Renal cortex interstitium (tissue), 11 donors: ENCODE measurements at regions not wholly inside any gene's neighbourhood (a gene's known extent, or its start where the extent isn't known, plus 50 kb on each side); places are given as distances from the start of the nearest gene placed in this dataset.

ENCODE experiments used
- DNase-seq, 11 donors: peaks; one replicate each; pipeline ENCODE4 v3.0.0-alpha.2; 2013; ENCODE audit warnings: low read depth in 9 of 11, low spot score in 4 of 11; ENCODE audit errors: extremely low read depth in 1 of 11

DNA sequence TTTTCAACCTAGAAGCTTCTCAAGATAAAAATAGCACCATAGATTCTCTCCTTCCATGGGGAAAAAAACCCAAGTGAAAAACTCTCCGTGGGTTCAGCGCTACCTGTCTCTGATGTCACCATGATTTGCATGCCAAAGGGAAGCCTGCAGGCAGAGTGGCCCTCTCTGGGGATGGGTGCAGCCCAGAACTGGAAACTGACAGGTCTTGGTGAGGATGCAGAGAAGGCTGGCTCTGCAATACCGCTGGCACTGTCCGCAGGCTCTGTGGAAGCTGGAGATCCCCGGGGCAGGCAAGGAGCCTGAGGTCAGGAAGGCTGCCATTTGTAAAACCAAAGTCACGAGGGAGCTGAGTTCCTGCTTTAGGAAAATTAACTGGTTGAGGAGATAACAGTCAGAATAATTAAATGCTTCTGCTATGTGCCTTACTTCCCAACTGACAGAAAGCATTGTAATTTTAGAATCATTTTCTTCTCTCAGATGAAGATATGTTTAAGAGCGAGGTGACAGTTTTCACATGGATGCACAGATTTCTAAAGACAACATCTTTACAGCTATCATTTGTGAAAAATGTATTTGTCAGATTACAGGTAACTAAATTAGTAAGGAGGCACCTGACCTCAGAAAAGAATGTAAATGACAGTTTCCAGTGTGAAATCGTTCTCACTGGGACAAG, 731.5 kb upstream of the FZD8 start:
- DNase-seq, result no peak

DNA sequence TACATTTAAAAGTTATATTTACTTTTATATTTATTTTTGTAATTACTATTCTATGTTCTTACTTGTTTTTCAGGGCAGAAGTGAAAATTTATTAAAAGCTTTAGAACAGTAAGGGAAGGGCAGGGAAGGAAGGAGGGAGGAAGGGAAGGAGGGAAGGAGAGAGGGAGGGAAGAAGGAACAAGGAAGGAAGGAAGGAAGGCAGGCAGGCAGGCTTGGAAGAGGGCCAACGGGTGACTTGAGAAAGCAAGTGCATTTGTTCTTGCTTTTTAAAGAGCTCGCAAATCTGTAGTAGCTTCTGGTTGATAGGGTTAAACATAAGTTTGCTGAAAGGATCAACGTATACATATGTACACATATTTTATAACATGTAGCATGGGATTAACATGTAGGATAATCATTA, 725.3 kb upstream of the FZD8 start:
- DNase-seq, result no peak

DNA sequence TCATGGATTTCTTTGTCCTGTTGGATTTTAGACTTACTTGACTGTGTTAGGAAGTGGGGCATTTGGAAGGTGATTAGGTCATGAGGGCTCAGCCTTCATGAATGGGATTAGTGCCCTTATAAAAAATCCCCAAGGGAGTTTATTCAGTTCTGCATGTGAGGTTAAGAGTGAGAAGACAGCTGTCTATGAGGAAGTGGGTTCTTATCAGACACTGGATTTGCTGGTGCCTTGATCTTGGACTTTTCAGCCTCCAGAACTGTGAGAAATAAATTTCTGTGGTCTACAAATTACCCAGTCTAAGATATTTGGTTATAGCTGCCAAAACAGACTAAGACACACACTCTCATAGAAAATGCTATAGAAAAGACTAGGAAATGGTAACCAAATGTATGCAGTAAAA, 724.7 kb upstream of the FZD8 start:
- DNase-seq, result no peak

DNA sequence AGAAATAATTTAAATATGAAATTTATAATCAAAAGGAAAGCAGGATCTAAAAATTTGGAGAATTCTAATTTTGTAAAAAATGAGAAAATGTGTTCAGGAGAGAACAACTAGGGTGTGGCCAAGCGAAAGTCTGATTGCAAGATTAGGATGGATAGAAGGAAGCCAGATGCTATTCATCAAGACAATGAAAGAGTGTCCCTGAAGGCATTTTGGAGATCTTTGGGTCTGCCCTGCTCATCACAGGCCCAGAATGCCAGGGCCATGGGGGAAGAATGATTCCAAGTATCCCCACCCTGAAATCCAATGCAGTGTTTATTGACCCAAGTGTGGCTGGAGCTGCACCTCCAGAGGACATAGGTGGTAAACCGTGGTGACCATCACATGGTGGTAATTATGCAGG, 724.0 kb upstream of the FZD8 start:
- DNase-seq, result no peak

DNA sequence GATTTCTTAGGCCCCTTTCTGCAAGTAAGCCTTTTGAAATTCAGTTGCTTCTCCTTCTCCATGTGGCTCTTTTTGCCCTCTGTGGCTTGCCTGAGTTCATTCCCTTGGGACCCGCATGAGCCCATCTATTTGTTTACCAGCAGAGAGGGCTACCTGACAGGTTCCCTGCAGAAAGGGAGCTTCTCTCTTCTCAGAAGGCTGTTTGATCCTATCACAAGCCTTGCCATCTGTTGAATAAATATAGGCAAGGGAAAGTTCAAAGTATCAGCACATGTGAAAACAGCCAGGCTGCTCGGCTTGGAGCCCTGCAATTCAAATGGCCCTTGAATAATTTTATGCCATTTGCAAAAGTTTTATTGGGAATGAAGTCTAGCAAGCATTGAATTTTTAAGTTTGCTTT, 720.2 kb upstream of the FZD8 start:
- no peak for DNase-seq

DNA sequence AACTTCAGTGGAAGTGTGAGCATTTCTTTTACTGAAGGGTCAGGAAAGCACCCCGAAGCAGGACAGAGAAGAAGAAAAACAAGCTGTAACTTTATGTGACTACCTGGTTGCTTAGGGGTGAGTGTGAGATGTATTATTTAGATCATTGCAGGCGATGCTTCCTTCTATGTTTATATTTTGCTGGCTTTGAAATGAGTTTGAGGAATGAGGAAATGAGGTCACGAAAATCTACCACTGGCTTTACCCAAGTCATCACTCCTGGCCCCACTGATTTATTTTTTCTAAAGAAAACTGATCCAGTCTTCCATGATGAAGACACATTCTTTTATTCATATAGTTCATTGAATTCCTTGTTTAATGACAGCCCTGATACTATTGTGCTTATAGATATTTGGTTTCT, 716.6 kb upstream of the FZD8 start:
- no peak for DNase-seq

DNA sequence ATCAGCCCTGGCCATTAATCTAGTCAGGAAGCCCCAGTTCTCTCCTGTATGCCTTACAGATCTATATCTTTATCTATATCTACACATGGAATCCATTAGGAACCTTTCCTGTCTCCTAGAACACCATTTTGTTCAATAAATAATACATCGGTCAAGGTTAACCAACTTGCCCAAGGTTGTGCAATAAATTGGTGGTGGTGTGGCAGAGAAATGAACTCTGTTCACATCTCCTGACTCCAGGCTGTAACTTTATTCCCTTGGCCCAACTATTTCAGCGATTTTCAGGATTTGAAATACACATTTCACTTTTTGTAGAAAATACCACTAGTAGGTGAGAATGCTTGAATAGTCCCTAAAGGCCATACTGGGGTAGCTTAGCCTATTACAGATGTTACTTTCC, 712.5 kb upstream of the FZD8 start:
- no peak for DNase-seq

DNA sequence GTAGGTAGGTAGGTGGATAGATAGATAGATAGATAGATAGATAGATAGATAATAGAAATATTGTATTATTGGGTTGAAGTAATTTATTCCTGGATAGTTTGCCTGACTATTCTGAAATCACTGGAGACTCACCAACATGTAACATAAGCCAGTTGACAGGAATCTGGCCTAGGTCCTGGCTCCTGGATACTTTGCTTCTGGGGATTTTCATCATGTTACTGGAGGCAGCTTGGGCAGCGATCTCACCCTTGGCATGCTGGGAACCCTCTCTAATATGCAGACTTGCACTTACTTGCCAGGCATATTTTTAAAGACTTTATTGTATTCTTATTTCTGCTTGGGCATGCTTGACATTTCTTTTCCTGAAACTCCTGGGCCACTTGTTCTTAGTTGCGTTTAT, 709.1 kb upstream of the FZD8 start:
- no peak for DNase-seq

DNA sequence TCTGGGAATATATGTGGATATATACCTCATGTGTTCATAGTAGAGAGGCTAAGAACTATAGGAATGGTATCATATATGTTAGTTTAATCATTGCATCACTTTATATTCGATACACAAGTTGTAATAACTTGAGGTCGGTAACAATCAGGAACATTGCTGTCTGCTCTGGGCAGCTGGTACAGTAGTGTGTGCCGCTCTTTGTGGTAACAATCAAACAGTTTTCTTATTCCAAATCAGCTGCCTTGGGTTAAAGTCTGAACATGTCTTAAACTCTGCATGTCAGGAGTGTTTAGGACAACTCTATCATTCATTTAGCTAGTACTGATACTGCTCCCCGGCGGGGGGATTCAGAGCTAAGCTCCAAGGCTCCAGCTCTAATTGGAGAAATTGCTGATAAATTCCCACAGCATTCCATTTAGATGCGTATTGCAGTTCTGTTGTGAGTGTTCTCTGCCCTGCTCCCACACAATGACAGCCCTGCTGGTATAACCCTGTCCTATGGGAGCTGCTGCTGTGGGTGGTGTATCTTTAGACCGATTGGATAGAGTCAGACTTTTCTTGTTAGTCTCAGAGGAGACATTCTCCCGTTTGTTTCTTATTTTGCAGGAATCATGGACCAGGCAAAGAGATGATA, 707.5 kb upstream of the FZD8 start:
- no peak for DNase-seq

DNA sequence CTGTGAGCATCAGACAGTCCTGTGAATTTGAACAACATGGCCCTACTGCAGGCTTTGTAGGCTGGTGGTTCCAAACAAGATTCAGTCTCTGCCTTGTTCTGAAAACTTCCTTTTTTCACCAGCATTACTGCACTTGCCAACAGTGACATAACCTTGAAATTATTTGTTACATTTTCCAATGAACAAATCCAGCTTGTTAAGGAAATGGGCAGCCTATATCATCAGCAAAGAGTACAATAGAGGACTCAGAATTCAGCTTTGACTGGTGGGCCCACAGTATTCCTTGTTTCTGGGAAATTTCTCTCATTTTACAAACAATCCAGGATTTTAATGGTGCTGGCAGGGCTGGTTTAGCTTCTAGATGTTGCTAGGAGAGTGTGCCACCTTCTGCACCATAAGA, 703.7 kb upstream of the FZD8 start:
- no peak for DNase-seq

DNA sequence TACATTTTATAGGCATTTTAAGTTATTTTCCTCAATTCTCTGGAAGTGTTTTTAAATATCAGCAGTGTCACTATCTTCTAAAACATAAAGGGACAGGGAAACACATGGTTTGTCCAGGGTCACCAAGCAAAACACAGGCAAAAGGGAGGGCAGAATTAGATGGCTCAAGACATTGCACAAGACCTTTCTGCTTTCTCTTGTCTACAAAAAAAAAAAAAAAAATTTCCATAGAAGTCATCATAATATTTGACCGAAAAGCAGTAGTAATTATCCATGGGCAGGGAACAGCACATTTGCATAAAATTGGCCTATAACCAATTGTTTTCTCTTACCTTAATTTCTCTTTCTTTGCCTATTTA, 703.1 kb upstream of the FZD8 start:
- DNase-seq, result no peak

DNA sequence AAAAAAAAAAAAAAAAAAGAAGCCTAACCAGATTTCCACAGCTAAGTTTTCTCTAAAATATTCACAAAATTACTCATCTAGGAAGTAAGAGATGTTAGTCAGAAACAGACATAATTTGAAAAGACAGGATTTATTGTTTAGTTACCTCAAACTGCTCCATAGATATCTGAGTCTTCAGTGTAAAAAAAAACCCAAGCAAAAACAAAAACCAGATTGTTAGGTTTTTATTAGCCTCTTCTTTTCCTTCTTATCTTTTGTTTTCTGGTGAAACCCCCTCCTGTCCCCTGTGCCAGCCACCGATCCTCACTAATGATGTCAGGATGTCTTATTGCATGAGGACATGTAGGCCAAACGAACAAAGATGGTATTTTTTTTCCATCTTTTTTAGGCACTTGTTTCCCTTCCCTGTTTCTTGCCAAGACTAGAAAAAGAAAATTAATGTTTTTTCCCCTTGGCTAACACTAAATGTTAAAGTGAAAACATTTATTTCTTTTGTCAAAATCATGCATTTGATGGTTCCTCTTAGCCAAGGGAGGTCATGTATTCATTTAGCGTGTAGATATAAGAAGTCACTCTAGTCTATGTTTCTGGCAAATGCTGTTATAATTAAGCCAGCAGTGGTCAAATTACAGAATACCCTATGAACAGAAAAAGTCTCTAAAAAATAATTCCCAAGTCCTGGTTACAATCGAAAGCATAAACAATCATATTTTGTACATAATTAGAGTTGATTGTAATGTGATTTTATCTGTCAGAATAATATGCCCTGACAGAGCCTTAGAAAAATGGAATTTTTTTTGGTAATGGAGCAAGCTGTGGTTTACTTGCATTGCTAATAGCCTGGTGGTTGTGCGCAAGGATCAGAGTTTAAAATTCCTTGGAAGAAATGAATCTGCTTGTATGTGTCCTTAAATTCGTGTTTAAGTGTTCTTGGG, 702.4 kb upstream of the FZD8 start:
- DNase-seq, result no peak

DNA sequence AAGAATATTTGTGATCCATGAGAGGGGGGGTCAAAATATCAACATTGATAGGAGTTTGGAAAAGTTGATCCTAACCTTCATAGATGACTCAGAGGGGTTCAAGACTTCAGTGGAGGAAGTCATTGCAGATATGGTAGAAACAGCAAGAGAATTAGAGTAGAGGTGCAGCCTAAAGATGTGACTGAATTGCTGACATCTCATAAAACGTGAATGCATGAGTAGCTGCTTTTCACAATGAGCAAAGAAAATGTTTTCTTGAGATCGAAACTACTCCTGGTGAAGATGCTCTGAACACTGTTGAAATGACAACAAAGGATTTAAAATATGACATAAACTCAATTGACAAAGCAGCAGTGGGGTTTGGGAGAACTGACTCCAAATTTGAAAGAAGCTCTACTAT, 700.7 kb upstream of the FZD8 start:
- no peak for DNase-seq

DNA sequence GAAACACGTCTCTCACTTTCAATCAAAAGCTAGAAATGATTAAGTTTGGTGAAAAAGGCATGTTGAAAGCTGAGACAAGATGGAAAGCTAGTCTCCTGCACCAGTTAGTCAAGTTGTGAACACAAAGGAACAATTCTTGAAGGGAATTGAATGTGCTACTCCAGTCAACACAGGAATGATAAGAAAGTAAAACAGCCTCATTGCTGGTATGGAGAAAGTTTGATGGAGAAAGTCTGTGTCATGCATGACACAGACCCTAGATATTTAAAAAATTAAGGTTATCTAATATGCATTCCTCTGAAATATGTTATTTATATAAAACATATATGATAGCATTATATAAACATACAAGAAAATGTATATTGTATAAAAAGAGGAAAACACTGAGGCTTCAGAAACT, 699.4 kb upstream of the FZD8 start:
- no peak for DNase-seq

DNA sequence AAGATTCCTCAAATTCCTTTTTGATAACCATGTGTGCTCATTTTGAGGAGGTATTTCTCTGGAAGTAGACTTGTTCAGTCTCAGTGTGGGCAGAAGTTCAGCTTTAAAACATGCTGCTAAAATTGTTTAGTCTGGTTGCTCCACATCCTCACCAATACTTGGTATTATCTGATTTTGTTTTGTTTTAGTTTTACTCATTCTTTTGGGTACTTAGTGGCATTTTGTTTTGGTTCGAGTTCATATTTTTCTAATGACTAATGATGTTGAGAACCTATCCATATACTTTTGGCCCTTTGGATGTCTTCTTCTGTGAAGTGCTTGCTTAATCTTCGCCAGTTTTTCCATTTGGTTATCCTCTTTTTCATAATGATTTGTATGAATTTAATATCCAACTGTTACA, 694.2 kb upstream of the FZD8 start:
- no peak for DNase-seq

DNA sequence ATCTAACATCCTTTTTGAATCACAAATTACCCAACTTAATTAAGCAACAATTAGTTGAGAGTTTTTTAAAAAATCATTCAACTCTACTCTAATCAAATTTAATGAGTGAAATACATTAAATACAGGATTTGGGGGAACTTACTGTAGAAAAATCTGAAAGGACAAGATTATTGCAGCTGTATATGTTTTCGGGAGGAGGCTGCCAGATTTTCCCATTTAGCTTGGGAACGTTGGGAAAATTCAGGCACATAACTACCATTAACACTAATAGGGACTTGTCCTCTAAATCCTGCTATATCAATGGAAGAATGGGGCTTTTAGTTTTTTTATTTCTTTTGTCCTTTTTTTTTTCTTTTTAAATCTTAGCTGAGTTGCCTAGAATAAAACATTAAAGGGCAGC, 691.4 kb upstream of the FZD8 start:
- DNase-seq, result no peak

DNA sequence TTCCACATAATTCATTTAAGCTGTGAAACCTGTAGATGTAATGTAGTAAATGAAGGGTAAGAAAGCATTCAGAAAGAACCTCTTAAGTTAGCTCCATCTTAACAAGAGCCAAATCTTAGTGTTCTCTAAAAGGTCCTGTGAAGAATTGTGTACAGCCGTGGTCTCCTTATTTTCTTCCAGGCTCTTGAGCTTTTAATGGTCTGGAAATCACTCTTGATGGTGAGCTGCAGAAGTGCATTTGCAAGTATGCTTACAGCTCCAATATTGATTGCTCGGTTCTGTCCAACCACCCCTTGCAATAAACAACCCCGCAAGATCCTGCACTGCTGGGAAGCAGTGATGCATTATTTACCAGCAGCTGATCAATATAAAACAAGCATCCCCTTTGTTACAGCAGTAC, 690.8 kb upstream of the FZD8 start:
- DNase-seq, result no peak

DNA sequence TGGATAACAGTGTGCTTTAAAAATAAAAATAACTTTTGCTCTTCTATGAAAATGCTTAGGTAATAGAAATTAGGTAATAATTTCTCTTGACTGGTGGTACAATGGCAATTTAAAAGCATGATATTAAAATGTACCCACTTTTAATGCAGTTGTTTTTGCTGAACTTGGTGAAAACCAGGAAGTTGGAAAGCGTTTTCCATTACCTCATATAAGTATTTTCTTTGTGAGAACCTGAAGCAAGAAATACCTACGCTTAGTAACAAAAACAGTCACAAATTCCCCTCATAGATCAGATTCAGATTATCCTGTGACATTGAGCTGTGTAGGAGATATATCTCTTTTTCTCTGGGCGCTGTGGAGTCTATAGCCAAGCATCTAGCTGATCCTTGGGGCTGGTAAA, 689.0 kb upstream of the FZD8 start:
- DNase-seq, result no peak

DNA sequence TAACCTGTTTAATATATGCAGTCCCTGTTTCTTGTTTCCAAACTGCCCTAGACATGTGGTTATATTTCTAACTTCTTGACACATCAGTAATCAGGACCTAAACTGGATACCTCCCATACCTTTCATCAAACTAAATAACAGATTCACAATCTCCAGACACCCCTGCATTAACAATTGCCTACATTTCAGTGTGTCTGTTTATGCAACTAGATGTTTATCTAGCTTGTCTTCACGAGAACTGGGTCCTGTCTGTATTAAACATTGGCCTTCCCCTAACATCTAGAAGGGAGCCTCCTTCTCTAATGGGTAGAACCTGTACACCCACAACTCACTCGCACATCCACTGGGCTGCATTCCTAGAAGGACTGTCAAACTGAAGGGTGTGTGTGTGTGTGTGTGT, 683.7 kb upstream of the FZD8 start:
- DNase-seq, result no peak

DNA sequence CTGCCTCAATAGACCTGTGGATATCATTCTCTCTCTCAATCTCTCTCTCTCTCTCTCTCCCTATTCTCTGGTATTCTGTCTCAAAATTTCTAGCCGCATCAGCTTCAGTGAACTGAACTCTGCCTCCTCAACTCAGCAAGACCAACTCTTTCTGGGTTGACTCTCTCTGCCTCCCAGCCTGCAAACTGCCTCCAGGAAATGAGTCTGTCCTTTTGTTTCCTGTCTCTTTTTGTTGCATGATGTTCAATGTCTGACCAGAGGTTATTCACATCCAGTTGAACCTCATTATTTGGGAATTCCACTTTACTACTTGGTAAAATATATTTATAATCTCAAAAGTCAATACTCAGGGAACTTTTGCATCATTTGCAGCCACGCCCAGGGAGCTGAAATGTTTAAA, 682.7 kb upstream of the FZD8 start:
- DNase-seq, result no peak
